GM10266 (cell line): ENCODE measurements at regions not wholly inside any gene's neighbourhood (a gene's known extent, or its start where the extent isn't known, plus 50 kb on each side); places are given as distances from the start of the nearest gene placed in this dataset.

ENCODE experiments used
- DNase-seq: peaks from one replicate; pipeline ENCODE4 v3.0.0; 2012; ENCODE audit errors: extremely low spot score
- TF ChIP-seq, protein P1 (sequence below): IDR thresholded peaks from 2 replicates; pipeline ENCODE4 v1.5.1; 2012; ENCODE audit warnings: mild to moderate bottlenecking, low read depth; ENCODE audit not compliant: control insufficient read depth, insufficient read depth; ENCODE audit errors: missing control alignments

DNA sequence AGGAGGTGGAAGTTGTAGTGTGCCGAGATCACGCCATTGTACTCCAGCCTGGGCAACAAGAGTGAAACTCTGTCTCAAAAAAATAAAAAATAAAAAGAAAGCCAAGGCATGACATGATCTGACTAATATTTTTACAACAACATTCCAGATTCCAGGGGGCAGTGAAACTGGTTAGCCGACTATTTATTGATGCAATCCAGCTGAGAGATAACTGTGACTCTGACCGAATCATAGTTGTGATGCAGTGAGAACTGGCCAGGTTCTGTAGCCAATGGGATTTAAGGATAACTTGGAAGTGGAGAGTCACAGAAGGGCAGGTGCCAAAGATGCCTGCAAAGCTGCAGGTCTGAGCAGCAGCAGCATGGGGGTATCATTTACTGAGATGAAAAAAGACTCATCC is 82.9 kb upstream of the TSHZ2 start:
- no peak for DNase-seq
- TF ChIP-seq, protein P1, sequence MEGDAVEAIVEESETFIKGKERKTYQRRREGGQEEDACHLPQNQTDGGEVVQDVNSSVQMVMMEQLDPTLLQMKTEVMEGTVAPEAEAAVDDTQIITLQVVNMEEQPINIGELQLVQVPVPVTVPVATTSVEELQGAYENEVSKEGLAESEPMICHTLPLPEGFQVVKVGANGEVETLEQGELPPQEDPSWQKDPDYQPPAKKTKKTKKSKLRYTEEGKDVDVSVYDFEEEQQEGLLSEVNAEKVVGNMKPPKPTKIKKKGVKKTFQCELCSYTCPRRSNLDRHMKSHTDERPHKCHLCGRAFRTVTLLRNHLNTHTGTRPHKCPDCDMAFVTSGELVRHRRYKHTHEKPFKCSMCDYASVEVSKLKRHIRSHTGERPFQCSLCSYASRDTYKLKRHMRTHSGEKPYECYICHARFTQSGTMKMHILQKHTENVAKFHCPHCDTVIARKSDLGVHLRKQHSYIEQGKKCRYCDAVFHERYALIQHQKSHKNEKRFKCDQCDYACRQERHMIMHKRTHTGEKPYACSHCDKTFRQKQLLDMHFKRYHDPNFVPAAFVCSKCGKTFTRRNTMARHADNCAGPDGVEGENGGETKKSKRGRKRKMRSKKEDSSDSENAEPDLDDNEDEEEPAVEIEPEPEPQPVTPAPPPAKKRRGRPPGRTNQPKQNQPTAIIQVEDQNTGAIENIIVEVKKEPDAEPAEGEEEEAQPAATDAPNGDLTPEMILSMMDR = no peak

DNA sequence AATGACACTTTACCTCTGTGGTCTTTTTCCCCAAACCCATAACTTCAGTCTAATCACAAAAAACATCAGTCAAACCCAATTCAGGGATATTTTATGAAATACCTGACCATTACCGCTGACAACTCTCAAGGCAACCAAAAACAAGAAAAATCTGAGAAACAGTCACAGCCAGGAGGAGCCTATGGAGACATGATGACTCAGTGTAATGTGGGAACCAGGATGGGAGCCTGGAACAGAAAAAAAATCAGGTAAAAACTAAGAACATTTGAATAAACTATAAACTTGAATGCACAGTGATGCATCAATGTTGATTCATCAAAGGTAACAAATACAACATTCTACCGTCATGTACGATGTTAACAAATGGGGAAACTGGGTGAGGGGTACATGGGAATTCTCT is 84.1 kb upstream of the TSHZ2 start:
- TF ChIP-seq, protein P1 = no peak
- no peak for DNase-seq

DNA sequence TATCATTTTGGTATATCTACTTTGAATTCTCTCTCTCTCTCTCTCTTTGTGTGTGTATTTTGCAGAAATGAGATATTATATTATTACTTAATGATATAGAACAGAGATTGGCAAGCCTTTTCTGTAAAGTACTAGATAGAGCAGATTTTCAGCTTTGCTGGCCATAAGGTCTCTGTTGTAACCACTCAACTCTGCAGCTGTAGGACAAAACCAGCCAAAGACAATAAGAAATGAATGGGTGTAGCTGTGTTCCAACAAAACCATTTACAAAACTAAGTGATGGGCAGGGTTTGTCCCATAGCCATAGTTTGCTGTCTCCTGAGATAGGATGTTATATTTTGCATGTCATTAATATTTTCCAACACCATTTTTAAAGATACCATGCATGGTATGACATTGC is 91.2 kb upstream of the TSHZ2 start:
- TF ChIP-seq, protein P1 = no peak
- DNase-seq = no peak

DNA sequence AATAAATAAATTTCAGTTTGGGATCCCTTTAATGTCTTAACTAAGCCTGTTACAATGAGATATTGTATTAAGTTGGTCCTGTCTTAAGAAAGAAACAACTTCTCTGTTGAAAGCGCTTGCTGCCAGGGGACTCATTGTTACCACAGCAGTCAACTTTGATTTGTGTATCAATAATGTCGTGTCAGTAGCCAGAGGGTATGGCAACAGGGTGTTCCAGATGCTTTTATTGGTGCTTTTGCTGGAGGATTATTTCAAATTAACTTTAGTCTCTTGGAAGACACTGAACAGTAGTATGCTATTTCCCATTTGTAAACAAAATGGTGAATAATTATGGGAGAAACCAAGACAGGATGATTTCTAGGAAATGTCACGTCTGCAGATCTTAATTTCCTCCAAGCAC is 91.9 kb upstream of the TSHZ2 start:
- no peak for DNase-seq
- TF ChIP-seq, protein P1 = no peak

DNA sequence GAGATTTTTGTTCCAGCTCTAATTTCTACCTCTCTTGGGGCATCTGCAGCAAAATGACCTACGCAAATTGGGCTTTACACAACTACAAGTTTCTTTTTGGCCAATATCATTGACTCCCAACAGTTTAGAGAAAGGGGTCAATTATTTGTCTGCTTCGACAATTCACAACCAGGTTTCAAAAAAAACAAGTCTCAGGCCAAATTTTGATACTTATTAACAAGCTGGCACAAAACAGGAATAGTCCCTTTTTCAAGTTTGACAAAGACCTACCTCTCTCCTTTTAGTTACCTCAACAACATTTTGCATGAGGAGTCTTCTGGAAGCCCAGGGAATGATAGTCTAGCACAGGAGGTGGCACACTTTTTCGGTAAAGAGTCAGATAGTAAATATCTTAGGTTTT is 97.9 kb upstream of the TSHZ2 start:
- no peak for DNase-seq
- TF ChIP-seq, protein P1 = no peak

DNA sequence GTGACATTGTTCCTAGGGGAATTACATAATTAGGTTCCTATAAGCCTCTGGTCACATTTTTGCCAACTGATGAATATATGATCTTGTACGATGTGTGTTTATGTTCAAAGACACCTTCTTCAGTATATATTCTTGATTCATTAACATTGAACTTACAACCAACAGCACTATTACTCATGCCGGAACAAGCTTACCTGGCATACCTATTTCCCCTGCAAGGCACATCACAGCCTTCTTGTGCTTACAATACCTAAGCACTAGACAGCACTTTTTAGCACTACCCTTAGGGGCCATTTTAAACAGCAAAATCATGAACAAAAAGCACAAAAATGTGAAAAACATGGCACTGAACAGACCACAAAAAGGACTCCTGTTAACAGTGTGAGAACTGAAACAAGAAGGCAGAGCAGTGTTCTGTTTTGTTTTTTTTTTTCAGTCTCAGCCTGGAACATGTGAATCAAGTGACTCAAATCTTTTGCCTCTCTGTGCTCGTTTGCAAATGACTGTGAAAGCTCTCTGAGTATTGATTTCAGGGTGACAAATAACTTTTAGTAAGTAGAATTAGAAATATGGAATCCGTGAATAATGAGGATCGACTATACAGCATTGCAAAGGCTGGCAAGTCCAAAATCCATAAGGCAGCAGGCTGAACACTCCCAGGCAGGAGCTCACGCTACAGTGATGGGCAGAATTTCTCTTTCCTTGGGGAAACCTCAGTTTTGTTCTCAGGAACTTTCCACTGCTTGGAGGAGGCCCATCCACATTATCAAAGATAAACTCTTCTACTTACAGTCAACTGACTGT is 102.3 kb upstream of the TSHZ2 start:
- DNase-seq = no peak
- TF ChIP-seq, protein P1 = no peak

DNA sequence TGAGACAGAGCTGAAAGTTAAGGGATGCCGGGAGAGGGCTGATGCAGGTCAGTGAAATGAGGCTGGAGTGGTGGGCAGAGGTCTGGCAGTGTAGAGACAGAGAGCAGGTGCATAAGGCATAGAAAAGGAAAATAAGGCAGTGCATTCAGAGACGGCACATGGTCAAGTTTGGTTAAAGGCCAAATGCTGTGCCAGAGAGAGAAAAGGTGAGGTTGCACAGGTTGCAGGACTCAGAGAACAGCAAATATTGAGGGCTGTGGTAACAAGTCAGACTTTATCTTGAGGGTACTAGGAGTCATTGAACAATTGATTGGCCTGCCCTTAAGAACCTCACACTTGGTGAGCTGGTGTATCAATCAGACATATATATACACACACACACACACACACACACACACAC is 102.9 kb upstream of the TSHZ2 start:
- TF ChIP-seq, protein P1 = no peak
- no peak for DNase-seq
